Activated T-helper 2 cell treated with anti-CD3 and anti-CD28 coated beads, Interferon-gamma antibody, Interleukin-2, Interleukin-4, amounts not matched to agents 10 μg/mL and 5 μg/mL and 100 μg/mL, durations not matched to agents 14 hours and 24 hours and 36 hours (primary cell): ENCODE measurements at regions not wholly inside any gene's neighbourhood (a gene's known extent, or its start where the extent isn't known, plus 50 kb on each side); places are given as distances from the start of the nearest gene placed in this dataset.

Experiments used
- DNase-seq: peaks from one replicate; pipeline ENCODE4 v3.0.0; 2021; ENCODE audit warnings: low spot score
- H3K27ac Mint-ChIP-seq: one replicate; pipeline ENCODE4 v1.8.0; 2021; ENCODE audit warnings: mixed read lengths
- H3K27me3 Mint-ChIP-seq: one replicate; pipeline ENCODE4 v1.8.0; 2021; ENCODE audit warnings: low read depth, mixed read lengths
- H3K36me3 Mint-ChIP-seq: one replicate; pipeline ENCODE4 v1.8.0; 2021; ENCODE audit warnings: low read depth, mixed read lengths
- H3K4me1 Mint-ChIP-seq: one replicate; pipeline ENCODE4 v1.8.0; 2021; ENCODE audit warnings: low read depth, mixed read lengths
- H3K4me3 Mint-ChIP-seq: one replicate; pipeline ENCODE4 v1.8.0; 2021; ENCODE audit warnings: low read depth, mild to moderate bottlenecking, moderate library complexity, mixed read lengths
- H3K9me3 Mint-ChIP-seq: one replicate; pipeline ENCODE4 v1.8.0; 2021; ENCODE audit warnings: mixed read lengths
- intact Hi-C: fragments of 100-400 bp; cut with micrococcal nuclease; formaldehyde crosslinking; loops from one replicate; pipeline ENCODE4 v1.15.1; 2023

GRCh38 chr20:43843965-43844660 lies 70.5 kb upstream of the TOX2 start:
- H3K4me1 Mint-ChIP-seq, result peaks cover 51% of the 10 kb centered on the region
- no peak overlapping the region for H3K4me3 Mint-ChIP-seq
- intact Hi-C loops, result loop anchor here (5.0 to 10.0 kb wide), 2 partner anchors 238 to 389 kb away; partner anchors contain the start of gene SRSF6
- DNase-seq, result no peak
- no peak overlapping the region for H3K27ac Mint-ChIP-seq
- no peaks in the 10 kb centered on the region for H3K9me3 Mint-ChIP-seq
- H3K36me3 Mint-ChIP-seq, result no peaks in the 10 kb centered on the region
- H3K27me3 Mint-ChIP-seq, result peaks cover 4% of the 10 kb centered on the region

- Mint-ChIP-seq H3K27me3 (peaks cover 4% of the 10 kb centered on the region), H3K9me3 (no peaks in the 10 kb centered on the region), H3K27ac (no peak overlapping the region), H3K4me3 (no peak overlapping the region), H3K4me1 (peaks cover 58% of the 10 kb centered on the region), H3K36me3 (no peaks in the 10 kb centered on the region)
- intact Hi-C loops, result loop anchor here (5.0 to 10.0 kb wide), 2 partner anchors 239 to 389 kb away; partner anchors contain the start of gene SRSF6
- no peak for DNase-seq
These were observed 71.3 kb upstream of the TOX2 start for GRCh38 chr20:43843096-43843964.

GRCh38 chr20:43842126-43843020 lies 72.3 kb upstream of the TOX2 start:
- no peak overlapping the region for H3K4me3 Mint-ChIP-seq
- intact Hi-C loops, result loop anchor here (5.0 to 10.0 kb wide), 2 partner anchors 240 to 388 kb away; partner anchors contain the start of gene SRSF6
- peaks cover 6% of the 10 kb centered on the region for H3K27me3 Mint-ChIP-seq
- no peaks in the 10 kb centered on the region for H3K36me3 Mint-ChIP-seq
- H3K9me3 Mint-ChIP-seq, result no peaks in the 10 kb centered on the region
- no peak overlapping the region for H3K27ac Mint-ChIP-seq
- DNase-seq, result no peak
- H3K4me1 Mint-ChIP-seq, result peaks cover 67% of the 10 kb centered on the region

- H3K27me3 Mint-ChIP-seq, result peaks cover 2% of the 10 kb centered on the region
- intact Hi-C loops, result loop anchor here (1.0 to 10.0 kb wide), 4 partner anchors 89 to 386 kb away; partner anchors contain the start of gene SRSF6
- H3K36me3 Mint-ChIP-seq, result no peaks in the 10 kb centered on the region
- H3K4me3 Mint-ChIP-seq, result no peak overlapping the region
- no peaks in the 10 kb centered on the region for H3K9me3 Mint-ChIP-seq
- peak; percentile 26 for DNase-seq
- peak overlapping the region; percentile 56 for H3K27ac Mint-ChIP-seq
- H3K4me1 Mint-ChIP-seq, result peaks cover 60% of the 10 kb centered on the region
These were observed 74.1 kb upstream of the TOX2 start for GRCh38 chr20:43840382-43841070.

- peak overlapping the region; percentile 65 for H3K27ac Mint-ChIP-seq
- peaks cover 53% of the 10 kb centered on the region for H3K4me1 Mint-ChIP-seq
- no peaks in the 10 kb centered on the region for H3K36me3 Mint-ChIP-seq
- no peak for DNase-seq
- no peak overlapping the region for H3K4me3 Mint-ChIP-seq
- H3K27me3 Mint-ChIP-seq, result peaks cover 2% of the 10 kb centered on the region
- intact Hi-C loops, result loop anchor here (1.0 to 10.0 kb wide), 5 partner anchors 78 to 385 kb away; partner anchors contain the start of gene SRSF6
- H3K9me3 Mint-ChIP-seq, result no peaks in the 10 kb centered on the region
These were observed 74.9 kb upstream of the TOX2 start for GRCh38 chr20:43839793-43840199.

- no peaks in the 10 kb centered on the region for H3K36me3 Mint-ChIP-seq
- H3K27ac Mint-ChIP-seq, result no peak overlapping the region
- intact Hi-C loops, result loop anchor here (5.0 kb wide), 1 partner anchor 79 kb away; no protein-coding TSS in a partner anchor
- H3K9me3 Mint-ChIP-seq, result no peaks in the 10 kb centered on the region
- no peak for DNase-seq
- peaks cover 2% of the 10 kb centered on the region for H3K27me3 Mint-ChIP-seq
- no peak overlapping the region for H3K4me3 Mint-ChIP-seq
- H3K4me1 Mint-ChIP-seq, result peaks cover 44% of the 10 kb centered on the region
These were observed 76.0 kb upstream of the TOX2 start for GRCh38 chr20:43838703-43839060.

- Mint-ChIP-seq H3K9me3 (no peaks in the 10 kb centered on the region), H3K36me3 (no peaks in the 10 kb centered on the region), H3K27ac (no peak overlapping the region), H3K4me1 (peaks cover 40% of the 10 kb centered on the region), H3K27me3 (peaks cover 2% of the 10 kb centered on the region), H3K4me3 (no peak overlapping the region)
- intact Hi-C loops, result loop anchor here (5.0 kb wide), 1 partner anchor 79 kb away; no protein-coding TSS in a partner anchor
- no peak for DNase-seq
These were observed 76.6 kb upstream of the TOX2 start for GRCh38 chr20:43837856-43838702.

GRCh38 chr20:43836790-43837189 lies 77.9 kb upstream of the TOX2 start:
- intact Hi-C loops, result loop anchor here (5.0 kb wide), 1 partner anchor 81 kb away; no protein-coding TSS in a partner anchor
- H3K27ac Mint-ChIP-seq, result no peak overlapping the region
- H3K36me3 Mint-ChIP-seq, result no peaks in the 10 kb centered on the region
- no peak for DNase-seq
- H3K27me3 Mint-ChIP-seq, result peaks cover 7% of the 10 kb centered on the region
- H3K4me1 Mint-ChIP-seq, result peaks cover 40% of the 10 kb centered on the region
- H3K4me3 Mint-ChIP-seq, result no peak overlapping the region
- no peaks in the 10 kb centered on the region for H3K9me3 Mint-ChIP-seq

GRCh38 chr20:43835944-43836508 lies 78.6 kb upstream of the TOX2 start:
- Mint-ChIP-seq H3K4me3 (no peak overlapping the region), H3K27me3 (peaks cover 7% of the 10 kb centered on the region), H3K36me3 (no peaks in the 10 kb centered on the region)

GRCh38 chr20:43833511-43834395 lies 80.9 kb upstream of the TOX2 start:
- peaks cover 4% of the 10 kb centered on the region for H3K36me3 Mint-ChIP-seq
- intact Hi-C loops, result no loop called here
- no peak for DNase-seq
- peaks cover 7% of the 10 kb centered on the region for H3K9me3 Mint-ChIP-seq
- H3K4me3 Mint-ChIP-seq, result no peak overlapping the region
- peaks cover 7% of the 10 kb centered on the region for H3K27me3 Mint-ChIP-seq
- no peak overlapping the region for H3K27ac Mint-ChIP-seq
- H3K4me1 Mint-ChIP-seq, result peaks cover 16% of the 10 kb centered on the region

More at GRCh38 chr20:43835944-43836508, 78.6 kb upstream of the TOX2 start:
- Mint-ChIP-seq H3K9me3 (no peaks in the 10 kb centered on the region), H3K27ac (no peak overlapping the region), H3K4me1 (peaks cover 38% of the 10 kb centered on the region)
- no peak for DNase-seq
- intact Hi-C loops, result loop anchor here (5.0 kb wide), 1 partner anchor 81 kb away; no protein-coding TSS in a partner anchor
